ENCODE measurements at regions not wholly inside any gene's neighbourhood (a gene's known extent, or its start where the extent isn't known, plus 50 kb on each side); places are given as distances from the start of the nearest gene placed in this dataset.

DNA sequence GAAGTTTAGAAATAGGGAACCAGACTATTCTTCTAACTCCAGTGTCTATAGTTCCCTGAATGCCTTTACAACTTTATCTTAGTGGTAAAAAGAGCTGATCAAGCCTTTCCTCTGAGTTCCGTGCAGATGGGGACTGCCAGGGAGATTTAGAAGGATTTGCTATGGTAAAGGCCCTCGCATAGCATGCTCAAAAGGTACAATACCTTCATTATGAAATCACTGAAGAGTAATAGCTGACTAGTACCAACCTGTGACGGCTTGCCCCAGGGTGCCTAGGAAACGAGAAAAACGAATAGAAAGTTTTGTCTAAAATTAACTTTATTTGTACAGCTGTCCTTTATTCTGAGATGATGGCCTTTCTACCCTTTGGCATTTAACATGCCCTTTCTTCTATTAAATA lies 150.1 kb upstream of the ARHGAP42 start:
- no peak for DNase-seq

DNA sequence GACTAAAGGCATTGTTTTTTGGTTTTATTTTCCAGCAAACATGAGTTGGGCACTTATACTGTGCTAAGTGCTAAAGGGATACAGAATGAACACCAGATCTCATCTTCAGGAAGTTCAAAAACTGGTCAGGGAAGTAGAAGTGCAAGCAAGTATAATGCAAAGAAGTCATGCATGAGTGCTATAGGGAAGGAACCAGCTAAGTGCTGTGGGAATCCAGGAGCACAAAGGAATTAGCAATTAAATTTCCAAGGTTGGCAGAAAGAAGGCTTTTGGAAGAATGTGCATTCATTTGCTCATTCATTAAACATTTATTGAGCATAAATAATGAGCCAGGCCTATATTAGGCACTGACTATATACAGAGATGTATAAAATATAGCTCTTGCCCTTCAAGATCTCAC lies 143.7 kb upstream of the ARHGAP42 start:
- DNase-seq = peak; percentile 30

DNA sequence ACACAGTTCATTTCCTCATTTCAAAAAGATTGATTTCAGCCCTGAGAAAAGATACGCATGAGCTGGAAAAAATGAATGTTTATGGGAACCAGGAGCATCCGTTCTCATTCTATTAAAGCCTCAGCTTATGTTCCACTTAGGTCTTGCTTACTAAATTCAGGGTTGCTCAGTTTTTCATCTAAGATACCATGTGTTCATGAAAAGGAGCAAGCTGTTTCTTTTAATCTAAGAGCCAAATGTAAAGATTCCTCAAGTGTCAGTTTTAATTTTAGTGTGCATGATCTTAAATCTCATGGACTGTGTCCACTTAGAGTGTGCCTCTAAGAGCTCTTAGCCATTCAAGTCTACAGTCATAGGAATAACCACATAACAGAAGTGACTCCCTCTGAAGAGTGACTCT lies 141.5 kb upstream of the ARHGAP42 start:
- DNase-seq = no peak

DNA sequence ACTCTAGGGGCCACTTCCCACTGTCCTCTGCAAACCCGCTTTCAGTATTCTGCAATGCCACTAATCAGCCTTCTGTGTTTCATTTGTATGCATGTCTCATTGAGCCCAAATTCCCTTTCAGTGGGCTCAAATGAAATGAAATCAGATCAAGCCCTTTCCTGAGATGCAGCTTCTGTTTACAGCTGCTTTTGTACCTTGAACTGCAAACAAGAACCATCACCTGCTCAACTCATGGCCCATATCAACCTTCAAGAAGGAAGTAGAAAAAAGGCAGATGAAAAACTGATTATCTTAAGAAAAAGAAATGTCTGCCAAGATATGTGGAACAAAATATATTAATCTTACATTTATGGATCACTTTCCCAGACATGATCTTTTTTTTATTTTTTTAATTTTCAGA lies 141.1 kb upstream of the ARHGAP42 start:
- DNase-seq = no peak

DNA sequence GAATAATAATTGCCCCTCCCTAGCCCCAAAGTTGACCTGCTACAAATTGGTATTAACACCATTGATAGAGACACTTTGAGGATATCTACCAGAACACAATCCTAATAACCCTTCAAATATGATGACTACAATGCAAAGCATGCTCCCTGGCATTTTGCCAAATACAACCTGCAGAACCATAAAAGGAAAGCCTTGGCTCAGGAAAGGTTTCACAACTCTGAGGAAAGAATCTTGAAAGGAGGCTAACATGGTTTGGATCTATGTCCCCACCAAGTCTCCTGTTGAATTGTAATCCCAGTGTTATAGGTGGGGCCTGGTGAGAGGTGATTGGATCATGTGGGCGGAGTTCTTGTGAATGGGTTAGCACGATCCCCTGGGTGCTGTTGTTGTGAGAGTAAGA lies 140.4 kb upstream of the ARHGAP42 start:
- no peak for DNase-seq

DNA sequence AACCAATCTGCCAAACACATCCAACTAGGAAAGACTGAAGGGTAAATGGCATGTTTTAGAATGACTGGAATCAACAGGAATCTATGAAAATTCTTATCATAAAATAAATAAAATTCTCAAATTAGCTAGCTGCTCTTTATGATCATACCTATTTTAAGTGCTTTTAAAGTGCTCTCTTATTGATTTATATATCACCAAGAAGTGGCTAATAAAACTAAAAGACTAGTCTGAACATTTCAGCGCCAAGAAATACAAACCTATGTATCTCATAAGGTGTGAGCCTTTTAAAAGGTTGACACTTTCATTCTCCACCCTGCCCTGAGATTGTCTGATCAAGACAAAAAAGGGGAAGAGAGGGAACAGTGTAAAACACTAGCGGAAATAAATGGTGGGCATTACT lies 136.8 kb upstream of the ARHGAP42 start:
- no peak for DNase-seq

DNA sequence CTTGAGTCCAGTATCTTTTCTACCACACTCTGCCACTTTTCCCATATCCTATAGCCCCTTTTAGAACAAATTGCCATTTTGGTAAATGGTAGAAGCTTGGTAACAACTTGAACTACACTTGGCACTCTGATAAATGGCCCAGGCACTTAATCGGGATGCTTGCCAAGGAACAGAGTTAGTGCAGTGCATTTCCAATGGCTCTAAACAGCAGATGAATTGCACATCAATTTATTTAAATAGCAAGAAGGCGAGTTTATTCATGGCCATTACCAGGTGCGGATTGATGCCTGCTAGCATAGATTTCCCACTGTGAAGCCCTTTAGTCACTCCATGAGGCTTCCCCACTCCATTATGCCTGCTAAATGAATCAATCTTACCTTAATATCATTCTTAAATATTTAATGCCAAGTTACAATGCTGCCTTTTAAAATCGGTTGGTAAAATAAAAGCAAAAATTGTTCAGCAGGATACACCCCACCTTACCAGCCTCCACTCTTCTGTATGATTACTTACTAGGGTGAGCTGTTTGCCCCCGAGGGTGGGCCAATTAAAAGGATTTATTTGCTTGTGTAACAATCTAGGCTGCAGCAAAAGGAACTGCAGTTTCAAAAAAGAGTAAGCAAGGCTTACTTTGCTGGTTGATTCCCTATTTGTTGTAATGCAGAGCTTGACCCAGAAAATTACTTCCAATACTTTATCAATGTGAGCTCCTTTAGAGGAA lies 136.0 kb upstream of the ARHGAP42 start:
- no peak for DNase-seq

DNA sequence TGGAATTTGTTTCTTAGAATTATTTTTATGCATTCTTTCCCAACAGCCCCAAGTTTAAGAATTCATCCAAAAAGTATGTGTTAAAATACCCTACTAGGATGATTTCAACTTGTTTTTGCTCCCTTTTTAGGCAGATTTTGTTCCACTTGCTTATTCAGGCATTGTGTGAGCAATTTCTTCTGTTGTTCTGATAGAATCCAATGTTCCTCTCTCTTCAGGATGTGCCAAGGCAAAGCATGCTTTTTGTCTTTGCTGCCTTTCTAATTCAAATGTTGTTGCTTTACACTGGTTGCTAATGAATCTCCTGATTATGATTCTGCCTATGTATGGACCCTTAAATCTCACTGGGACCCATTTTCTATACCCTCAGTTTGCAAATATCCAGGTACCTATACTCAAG lies 131.2 kb upstream of the ARHGAP42 start:
- no peak for DNase-seq

DNA sequence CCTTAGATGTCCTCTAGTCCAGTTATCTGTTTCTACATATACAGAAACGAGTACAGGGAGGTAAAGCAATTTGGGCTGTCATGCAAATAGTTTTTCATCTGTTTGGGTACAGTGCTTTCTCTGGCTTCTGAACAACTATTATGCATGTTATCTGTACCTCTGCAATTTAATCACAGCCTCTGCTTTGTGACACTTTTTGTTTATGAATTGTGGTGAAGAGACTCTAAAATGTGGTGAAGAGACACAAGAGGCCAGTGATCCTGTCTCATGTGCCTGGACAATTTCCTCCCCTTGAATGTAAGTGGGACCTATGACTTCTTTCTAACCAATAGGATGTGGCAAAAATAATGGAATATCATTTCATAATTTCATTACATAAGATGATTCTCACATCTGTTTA lies 130.3 kb upstream of the ARHGAP42 start:
- no peak for DNase-seq

DNA sequence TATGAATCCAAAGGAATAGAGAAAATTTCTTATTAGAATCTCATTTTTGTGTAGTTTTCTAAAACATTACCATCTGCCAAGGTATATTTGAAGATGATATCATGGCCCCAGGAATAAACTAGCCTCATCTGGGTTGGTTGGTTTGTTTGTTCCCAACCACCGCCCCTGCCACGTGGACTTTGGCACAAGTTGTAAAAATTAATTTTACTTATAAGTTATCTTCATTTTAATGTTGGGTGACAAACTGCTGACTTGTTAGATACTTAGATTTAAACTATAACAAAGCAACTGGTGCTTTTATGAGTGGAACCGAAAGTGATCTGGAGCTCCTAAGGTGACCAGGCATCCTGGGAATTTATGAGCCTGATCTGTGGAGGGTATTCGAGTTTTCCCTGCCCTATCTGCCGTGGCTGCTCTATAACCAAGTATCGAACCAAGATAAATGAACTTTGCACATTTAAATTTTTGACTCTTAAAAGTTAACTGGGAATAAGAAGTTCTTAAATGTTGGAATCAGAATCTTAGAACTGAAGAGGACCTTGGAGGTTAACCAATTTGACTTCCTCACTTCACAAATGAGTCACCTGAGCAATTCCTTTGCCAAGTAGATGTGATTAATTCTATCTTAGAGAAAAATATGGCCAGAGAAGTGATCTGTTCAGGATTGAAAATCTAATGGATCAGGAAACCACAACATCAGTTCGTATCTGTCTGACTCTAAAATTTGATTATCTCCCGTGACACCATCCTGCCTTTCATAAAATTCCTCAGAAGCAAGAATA lies 129.1 kb upstream of the ARHGAP42 start:
- DNase-seq = no peak

DNA sequence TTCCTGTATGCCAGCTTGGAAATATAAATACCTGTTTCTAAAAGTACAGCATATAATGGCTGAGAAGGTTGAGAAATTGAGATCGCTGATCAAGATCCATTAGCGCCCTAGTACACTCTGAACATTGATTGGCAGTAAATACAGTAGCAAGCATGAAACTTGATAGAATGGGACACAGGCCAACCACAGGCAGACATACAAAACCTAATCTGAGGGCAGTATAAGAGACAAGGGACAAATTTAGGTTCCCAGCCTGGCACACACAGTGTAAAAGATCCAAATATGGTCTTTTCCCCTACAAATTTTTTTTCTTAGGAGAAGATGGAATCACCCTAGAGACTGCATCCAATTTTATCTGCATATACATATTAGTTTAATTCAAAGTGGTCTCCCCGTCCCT lies 126.5 kb upstream of the ARHGAP42 start:
- DNase-seq = no peak

DNA sequence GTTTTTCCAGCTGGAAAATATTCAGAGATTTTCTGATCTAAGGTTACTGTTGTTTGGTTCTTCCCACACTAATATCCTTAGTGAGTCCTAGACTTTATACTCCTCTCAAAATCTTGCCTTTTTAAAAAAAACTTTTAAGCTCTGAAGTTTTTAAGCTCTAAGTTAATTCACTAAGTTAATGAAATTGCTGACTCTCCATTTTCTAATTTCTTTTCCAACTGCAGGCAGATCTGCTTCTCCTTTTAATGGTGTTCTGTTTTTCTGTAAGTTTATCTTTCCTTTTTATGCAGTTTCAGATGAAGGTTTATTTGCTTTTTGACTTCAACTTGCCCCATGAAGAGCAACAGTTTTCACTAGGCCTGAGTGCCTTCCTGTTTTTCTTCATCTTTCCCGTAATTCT lies 125.8 kb upstream of the ARHGAP42 start:
- no peak for DNase-seq

DNA sequence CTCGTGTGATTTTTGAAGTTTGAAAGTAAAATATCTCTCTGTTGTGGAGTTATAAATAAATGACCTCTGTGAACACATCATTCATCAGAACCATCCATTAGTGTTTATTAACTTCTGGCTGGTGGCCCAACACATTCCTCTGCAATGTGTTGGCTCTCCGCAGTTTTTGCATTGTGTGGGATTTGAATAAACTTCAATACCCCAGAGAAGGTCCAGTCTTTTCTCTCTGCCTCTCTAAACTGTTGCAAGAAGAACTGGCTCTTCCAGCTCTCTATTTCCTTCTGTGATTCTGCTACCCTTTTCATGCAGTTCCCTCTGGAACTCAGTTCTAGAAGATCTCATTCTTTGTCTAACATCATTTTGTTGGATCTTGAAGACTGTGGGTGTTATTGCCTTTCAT lies 125.0 kb upstream of the ARHGAP42 start:
- no peak for DNase-seq

DNA sequence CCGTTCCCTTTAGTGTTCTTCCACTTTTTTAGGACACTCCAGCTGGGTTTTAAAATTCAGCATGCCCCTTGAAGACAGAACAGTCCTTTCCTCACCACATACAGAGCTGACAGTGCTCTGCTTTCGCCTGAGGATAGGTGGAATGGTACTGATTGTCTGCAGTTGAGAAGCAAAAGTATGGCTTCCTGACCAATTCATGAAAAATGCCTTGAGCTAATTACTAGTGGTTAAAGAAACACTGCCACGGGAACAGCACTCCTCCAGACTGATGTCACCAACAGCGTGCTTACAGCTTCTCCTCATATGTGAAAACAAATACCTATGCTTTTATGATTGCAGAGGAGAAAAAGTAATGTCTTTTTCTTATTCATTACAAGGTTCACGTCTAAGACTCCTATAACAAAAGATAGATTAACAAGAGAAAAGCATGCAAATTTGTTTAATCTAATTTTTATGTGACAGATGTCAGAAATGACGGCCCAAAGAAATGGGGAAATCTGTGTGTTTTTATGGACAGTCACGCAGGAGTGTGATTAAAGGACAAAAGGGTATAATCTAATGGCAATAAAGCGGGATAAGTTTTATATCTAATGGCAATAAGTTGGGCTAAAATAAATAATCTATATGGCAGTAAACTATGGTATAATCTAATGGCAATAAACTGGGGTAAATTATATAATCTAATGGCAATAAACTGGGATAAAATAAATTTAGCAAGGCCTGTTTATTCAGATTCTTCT lies 123.4 kb upstream of the ARHGAP42 start:
- no peak for DNase-seq

DNA sequence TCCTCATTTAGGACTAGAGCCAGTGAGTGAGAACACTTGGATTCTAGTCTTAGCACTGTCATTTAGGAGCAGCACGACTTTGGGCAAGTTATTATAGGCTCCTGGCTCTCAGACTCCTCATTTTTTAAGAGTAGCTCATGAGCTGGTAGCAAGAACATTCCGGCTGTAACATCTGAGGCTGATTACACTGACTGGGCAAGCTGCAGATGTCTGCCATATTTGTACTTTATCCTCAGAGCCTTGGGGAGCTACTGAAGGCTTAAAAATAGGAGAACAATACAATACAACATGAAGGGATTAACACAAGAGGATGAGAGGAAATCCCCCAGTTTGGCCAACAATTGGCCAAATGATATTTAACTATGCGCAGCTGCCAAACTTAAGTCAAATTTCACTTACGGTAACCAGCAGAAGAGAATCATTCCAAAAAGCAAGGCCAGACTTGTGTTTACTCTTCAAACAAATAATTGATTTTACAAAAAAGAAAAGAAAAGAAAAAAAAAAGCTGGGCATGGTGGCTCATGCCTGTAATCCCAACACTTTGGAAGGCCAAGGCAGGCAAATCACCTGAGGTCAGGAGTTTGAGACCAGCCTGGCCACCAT lies 113.1 kb upstream of the ARHGAP42 start:
- no peak for DNase-seq

DNA sequence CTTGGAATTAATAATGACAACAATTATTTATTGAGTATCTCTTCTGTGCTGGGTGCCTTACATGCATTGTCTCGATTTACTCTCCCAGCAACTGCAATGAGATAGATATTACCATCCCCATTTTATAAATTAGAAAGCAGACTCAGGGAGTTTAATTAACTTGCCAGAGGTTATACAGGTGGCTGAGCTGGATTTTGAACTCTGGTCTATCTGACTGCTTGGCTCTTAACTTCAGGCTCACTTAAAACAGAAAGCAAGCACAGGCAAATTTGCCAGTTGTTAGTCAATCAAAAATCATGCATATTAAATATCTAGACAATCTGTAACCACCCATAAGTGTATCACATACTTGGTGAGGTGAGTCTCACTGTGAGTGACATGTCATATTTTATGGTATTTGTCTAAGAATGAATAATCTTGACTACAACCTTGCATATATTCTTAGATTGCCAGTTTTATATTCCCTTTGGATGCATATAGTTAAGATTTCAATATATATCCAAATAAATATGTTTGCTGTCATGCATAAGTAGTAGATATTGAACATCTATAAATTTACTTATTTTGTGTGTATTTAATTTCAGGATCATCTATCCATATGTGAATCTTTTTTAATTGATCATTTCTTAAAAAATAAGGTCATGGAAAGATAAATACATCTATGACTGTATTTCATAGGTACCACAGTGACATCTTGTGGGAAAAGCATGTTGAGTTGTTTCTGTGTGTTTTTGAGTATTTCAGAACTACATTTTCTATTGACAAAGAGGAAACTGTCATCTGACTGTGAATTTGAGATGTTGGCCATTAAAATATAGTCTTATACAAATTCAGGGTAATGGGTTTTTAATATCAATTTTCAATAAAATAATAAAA lies 112.0 kb upstream of the ARHGAP42 start:
- DNase-seq = no peak

DNA sequence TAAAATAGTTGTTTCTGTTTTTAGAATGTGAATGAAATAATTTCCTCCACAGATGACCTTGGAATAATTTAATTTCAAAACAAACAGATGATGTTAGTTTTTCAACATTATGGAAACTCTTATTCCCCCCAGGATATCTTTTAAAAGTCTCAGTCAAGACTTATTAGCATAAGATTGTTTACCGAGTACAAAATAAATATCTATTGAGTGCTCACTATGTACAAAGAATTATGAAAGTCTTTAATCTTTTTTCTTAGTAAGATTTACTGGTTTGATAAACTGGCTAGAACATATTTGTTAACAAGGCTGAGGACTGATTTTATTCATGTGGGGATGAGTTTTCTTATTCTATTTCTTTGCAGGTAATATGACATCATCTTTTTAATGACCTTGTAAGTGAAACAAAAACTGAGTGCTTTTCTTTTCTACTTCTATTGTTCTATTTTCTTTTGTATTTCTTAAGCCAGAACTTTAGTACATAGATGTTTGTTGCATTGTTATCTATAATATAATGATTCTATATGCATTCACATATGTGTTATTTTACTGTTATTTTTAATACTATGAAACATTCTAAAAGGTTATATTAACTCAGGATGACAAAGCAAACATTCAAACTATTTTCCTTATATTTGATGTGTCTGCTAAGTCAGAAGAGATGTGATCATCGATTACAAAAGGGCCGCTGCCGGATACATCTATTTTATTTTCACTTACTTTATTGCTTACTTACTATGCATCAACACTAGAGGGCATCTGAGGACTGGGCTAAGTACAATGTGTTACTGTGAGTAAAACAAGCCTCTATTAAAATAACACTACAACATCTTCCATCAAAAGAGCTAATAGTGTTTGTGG lies 111.0 kb upstream of the ARHGAP42 start:
- DNase-seq = peak; percentile 27

DNA sequence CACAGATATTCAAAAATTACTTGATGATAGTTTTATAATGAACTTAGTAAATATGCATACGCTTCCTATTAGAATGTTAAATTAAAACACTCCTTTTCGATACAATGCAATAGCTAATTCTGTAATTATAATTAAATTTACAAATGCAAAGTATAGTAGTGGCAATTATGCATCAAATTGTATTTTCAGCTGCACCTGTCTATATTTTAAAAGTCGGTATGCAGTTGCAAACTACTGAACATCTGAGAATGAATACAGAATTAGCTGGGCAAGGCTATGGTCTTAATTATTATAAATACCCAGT lies 110.4 kb upstream of the ARHGAP42 start:
- no peak for DNase-seq

DNA sequence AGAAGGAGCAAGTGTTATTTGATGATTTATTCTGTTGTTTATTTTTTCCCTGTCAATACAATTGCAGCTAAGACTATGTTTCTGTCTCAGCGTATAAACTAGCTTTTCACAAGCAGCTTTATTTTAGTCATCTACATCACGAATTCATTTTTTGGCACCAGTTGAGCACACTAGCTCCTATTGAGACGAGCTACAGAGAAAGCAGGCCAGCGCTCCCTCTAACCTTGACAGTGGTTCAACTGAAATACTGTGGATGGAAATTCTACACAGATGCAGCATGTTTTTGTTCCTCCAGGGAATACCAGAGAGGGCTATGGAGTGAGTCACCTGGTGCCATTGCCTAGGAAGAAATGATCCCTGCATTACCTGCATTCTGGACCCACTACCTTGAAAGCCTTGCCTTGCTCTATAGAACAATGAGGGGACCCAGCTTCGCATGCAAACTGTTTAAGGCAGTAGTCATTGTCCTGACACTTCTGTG lies 108.2 kb upstream of the ARHGAP42 start:
- no peak for DNase-seq

DNA sequence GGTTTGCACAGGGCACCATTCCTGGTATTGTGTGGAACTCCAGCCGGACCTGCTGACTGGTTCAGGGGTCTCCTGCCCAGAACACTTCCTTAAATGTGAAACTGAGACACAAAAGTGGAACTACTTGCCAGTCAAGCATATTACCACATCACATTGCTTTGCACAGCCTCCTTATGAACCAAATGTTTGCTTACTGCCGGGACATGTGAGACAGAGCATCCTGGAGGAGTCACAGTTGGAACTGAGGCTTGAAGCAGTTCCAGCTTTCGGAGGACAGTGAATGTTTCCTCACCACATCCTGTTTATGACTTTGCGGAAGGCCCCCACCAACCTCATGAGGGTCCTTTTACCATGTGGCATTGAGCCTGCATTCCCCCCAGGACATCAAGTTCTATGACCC lies 105.8 kb upstream of the ARHGAP42 start:
- no peak for DNase-seq

DNA sequence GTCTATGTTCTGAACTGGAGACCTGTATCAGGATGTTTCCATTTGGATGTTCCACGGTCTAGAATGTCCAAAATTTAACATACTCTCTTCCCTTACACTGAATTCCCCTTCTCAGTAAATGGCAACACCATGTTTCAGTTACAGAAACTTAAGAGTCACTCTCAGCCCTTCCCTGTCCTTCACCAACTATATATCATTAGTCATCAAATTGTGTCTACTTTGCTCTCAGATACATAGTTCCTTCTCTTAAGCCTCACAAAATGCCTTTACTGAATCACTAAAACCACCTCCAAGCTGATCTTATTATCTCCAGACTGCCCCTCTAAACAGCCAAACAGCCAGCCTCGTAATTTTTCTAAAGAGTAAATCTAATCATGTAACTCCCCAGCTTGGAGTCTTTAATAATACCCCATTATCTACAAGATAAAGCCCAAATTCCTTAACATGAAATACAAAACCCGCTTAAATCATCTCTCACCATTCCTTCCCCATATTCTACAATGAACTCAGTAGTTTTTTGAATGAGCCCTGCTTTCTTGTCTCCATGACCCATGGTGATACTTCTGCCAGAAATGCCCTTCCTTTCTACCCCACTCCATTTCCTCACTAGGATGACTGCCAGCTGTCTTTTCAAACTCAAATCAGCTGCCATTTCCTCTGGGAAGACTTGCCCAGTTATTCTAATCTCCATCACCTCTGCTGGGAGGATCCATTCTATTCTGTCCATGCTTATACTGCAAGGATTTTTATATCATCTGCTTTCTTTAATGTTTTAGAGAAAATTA lies 102.7 kb upstream of the ARHGAP42 start:
- DNase-seq = no peak

Data from retina (tissue), 1 donor.